GM21526 (cell line): ENCODE measurements at regions not wholly inside any gene's neighbourhood (a gene's known extent, or its start where the extent isn't known, plus 50 kb on each side); places are given as distances from the start of the nearest gene placed in this dataset.

Source experiments
- ATAC-seq: cut with Tn5 transposase; IDR thresholded peaks from one replicate; pipeline ENCODE4 v1.9.1; 2021; ENCODE audit warnings: moderate library complexity; ENCODE audit not compliant: unreplicated experiment, low FRiP score

- no peak for ATAC-seq
Observed at GRCh38 chr11:32039149-32039548, 51.7 kb upstream of the RCN1 start.

GRCh38 chr11:32034680-32035079 is 56.2 kb upstream of the RCN1 start:
- ATAC-seq: no peak

- ATAC-seq: no peak
Observed at GRCh38 chr11:32034149-32034548, 56.7 kb upstream of the RCN1 start.

GRCh38 chr11:32033491-32033890 is 57.4 kb upstream of the RCN1 start:
- no peak for ATAC-seq

GRCh38 chr11:32033067-32033466 is 57.8 kb upstream of the RCN1 start:
- ATAC-seq: no peak

- no peak for ATAC-seq
Observed at GRCh38 chr11:32032478-32032877, 58.4 kb upstream of the RCN1 start.

GRCh38 chr11:32032052-32032451 is 58.8 kb upstream of the RCN1 start:
- ATAC-seq: no peak

- ATAC-seq: no peak
Observed at GRCh38 chr11:32030875-32031503, 59.9 kb upstream of the RCN1 start.

GRCh38 chr11:32029721-32030120 is 61.2 kb upstream of the RCN1 start:
- ATAC-seq: no peak

GRCh38 chr11:32028201-32028600 is 62.7 kb upstream of the RCN1 start:
- no peak for ATAC-seq

- ATAC-seq: no peak
Observed at GRCh38 chr11:32026766-32027165, 64.1 kb upstream of the RCN1 start.

- ATAC-seq: no peak
Observed at GRCh38 chr11:32024948-32025347, 65.9 kb upstream of the RCN1 start.

GRCh38 chr11:32023370-32024305 is 67.2 kb upstream of the RCN1 start:
- no peak for ATAC-seq

- no peak for ATAC-seq
Observed at GRCh38 chr11:32018672-32019071, 72.2 kb upstream of the RCN1 start.

GRCh38 chr11:32016111-32016510 is 74.8 kb upstream of the RCN1 start:
- no peak for ATAC-seq

GRCh38 chr11:32015427-32015826 is 75.4 kb upstream of the RCN1 start:
- no peak for ATAC-seq

- ATAC-seq: no peak
Observed at GRCh38 chr11:32013603-32014002, 77.3 kb upstream of the RCN1 start.

- no peak for ATAC-seq
Observed at GRCh38 chr11:32012049-32012448, 78.8 kb upstream of the RCN1 start.

- no peak for ATAC-seq
Observed at GRCh38 chr11:32008880-32009551, 81.9 kb upstream of the RCN1 start.

GRCh38 chr11:32006799-32007388 is 84.0 kb upstream of the RCN1 start:
- peak; percentile 71 for ATAC-seq

GRCh38 chr11:32005786-32006416 is 85.0 kb upstream of the RCN1 start:
- ATAC-seq: no peak
